ENCODE measurements at regions not wholly inside any gene's neighbourhood (a gene's known extent, or its start where the extent isn't known, plus 50 kb on each side); places are given as distances from the start of the nearest gene placed in this dataset.

DNA sequence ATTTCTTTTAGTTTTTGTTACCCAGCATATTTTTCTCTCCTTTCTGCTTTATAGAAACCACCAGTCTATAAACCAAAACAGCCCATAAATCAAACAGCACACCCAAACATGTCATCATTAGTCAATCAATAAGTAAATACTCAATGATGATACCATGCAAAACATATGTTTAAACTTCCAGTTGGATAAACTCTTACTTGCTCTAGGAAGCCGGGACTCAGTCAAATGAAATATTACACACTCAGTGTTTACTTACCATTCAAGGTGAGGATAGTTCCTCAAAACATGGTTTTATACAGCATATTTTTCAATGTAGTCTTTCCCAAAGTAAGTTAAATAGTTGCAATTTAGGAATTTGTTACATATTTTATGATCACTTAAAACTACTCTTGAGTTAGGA lies 343.6 kb upstream of the NXPH2 start:
- FAIRE-seq (no peak), DNase-seq (ENCODE audit: low spot score in 2 of 2) (no peak)

DNA sequence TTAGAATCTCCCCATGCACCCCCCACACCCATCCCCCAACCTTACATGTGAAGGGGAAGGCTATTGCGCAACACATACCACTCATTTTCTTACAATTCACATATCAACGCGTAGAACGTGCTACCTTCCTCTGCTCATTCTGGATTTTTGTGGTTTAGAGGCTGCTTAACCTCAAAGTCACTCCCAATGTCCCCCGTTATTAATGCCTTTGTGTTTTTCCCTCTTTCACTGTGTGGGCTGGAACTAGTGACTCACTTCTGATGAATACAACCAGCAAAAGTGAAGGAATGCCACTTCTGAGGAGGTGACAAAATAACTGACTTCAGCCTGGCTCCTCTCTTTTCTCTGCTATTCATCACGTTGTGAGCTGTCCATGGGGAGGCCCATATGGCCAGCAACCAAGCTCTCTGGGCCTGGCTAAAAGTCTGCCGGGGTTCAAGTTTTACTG lies 342.5 kb upstream of the NXPH2 start:
- FAIRE-seq (no peak), DNase-seq (ENCODE audit: low spot score in 2 of 2) (no peak)

DNA sequence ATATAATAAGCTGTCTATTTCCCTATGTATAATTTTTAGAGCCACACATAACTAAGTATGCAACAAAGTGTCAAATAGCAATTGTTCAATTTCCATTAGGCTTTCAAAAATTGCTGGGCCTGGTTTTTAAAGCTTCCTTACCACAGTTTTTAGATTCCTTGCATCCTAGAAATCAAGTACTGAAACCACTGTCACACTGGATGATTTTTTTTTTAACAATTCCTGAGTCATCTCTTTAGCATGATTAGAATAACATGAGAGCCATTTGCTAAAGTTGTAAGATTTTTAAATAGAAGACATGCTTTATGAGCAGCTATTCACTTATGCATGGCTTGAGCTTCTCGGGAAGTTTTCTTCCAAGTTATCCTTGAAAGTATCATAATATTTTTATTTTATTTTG lies 319.5 kb upstream of the NXPH2 start:
- DNase-seq (ENCODE audit: low spot score in 2 of 2), result no peak

DNA sequence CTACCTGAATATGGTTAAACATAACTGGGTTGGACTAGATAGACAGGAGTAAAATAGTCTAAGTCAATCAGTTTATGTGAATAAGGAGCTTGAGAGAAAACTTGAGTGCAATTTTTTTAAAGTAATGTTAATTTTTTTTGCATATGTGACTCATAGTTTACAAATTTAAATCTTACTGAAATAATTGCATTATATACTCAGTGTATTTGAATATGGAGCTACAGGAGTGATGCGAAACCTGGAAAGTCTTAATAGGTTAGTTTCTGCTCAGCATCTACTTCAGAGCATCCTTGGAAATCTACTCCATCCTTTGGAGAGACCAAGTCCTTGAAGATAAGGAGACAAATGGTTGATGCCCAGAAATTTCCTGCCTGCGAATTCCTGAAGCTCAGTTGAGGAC lies 318.8 kb upstream of the NXPH2 start:
- DNase-seq (ENCODE audit: low spot score in 2 of 2) (no peak), FAIRE-seq (no peak)

More for the DNA sequence above, 319.5 kb upstream of the NXPH2 start:
- no peak for FAIRE-seq

DNA sequence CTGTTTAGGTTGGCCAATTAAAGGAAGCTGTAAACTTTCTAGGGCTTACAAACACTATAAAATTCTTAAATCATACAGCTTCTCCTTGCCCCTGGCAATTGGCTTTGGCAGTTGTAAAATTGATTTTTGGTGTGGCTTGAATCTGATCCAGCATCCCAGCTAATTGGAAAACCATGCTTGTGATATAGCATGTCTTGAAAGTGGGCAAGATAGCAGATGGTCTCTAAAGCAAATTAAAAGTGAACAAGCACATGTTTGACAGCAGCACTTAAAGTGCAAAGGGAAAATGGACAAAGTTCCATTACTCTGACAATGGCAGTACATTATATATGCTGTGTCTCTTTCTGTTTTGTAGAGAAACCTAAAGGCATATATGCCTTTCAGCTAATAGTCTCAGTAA lies 302.9 kb upstream of the NXPH2 start:
- FAIRE-seq, result no peak

DNA sequence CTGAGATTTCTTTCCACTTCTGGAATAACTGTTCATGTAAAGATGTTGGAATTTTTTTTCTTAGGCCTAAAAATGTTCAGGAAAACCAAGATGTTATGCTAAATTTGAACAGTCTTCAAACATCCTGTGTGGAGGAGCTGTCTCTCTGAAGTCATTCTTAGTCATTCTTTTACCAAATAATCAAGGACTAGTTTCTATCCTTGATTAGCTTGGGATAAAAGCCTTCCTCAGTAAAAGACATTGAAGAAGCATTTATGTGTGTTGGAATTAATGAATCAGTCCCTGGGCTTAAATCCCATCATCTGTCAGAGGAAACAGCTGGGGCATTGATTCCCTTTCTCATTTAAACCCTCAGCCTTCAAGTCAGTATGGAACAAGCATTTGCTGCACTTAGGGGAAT lies 300.1 kb upstream of the NXPH2 start:
- no peak for DNase-seq (ENCODE audit: low spot score in 2 of 2)
- no peak for FAIRE-seq

More for the DNA sequence above, 302.9 kb upstream of the NXPH2 start:
- no peak for DNase-seq (ENCODE audit: low spot score in 2 of 2)

DNA sequence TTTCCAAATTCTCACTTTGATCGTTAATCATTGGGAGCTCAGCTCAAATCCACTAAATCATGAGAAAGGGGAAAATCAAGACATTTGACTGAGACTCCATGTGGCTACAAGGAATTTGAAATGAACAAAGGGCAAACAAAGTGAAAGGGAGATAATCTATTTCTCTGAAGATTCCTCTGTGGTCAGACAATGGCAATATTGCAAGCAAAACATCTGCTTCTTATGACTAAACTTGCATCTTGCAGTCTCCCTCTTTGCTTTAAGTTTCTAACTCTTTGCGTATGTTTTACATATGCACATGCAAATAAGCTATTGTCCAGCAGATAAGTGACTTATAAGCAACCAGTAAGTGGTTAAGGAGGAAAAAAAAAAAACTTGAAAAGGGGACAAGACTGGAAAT lies 299.1 kb upstream of the NXPH2 start:
- DNase-seq (ENCODE audit: low spot score in 2 of 2) (no peak), FAIRE-seq (no peak)

DNA sequence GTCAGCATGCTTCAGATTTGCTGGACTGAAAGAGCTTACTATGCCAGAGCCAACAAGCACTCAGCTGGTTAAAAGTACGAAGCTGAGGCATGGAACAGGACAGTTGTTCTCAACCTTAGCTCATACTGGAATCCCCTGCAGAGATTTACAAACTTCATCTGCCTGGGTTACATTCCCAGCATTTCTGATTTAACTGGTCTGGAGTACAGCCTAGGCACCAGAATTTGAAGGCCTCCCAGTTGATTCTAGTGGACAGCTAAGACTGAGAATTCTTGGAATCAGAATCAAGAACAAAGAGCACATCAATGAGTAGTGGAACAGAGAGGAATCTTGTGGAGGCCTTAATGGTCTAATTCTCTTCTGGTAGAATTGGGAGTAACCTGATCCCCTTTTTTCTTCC lies 298.2 kb upstream of the NXPH2 start:
- DNase-seq (ENCODE audit: low spot score in 2 of 2) (no peak), FAIRE-seq (no peak)

DNA sequence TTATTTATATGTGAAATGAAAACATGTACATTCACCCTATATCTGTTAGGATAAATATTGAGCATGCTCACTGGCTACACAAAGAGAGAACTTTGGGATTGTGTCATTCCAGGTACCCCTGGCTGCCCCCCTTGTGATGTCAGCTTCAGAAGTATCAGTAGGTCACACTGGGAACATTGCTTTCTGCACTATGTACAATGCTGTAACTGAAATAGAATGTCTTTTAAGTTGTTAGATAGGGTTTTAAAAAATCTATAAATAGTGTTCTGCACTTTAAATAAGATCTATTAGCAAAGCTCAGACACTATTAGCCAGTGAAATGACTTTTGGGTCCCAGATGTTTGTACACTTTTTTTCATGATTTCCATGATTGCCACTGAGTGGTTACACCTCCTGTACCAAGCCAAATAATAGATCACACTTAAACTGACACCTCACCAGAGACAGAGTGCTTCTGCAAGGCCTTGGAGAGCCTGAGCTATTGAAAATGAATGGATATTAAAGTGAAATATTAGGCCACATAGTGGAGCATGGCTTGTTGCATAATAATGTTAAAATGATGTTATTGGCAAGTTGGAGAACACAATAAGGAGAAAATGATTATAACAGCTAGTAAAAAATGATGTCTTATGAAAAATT lies 297.0 kb upstream of the NXPH2 start:
- FAIRE-seq, result no peak
- DNase-seq (ENCODE audit: low spot score in 2 of 2), result no peak

DNA sequence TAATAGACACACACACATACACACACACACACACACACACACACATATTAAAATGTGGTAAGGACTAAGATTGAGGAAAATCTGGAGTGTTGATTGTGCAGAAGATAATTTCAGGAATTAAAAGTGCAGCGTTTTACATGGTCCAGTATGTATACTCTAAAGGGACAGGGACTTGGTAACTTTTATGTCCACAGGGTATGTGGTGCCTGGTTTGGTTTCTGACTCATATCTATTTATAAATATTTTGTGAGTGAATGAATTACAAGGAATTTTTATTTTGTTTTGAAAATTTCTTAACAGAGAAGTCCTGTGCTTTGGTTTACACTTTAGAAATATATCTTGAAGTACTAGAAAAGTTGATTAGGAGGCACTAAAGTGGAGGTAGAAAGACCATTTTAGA lies 287.7 kb upstream of the NXPH2 start:
- DNase-seq (ENCODE audit: low spot score in 2 of 2), result no peak
- FAIRE-seq, result no peak

DNA sequence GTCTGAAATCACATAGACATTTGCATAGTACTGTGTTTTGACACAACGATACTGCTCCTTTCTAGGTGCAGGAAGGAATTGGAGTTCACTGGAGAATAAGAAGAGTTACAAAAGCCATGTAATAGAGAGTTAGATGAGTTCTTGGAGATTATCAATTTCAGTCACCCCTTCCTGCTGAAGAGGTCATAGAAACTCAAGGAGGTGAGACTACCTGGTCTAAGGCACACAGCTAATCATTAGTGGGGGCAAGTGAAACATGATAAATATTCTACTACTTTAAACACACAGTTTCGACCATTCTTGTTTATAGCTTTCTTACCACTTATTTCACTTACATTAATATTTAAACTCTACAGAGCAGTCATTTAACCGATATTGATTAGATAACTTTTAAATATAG lies 286.9 kb upstream of the NXPH2 start:
- DNase-seq (ENCODE audit: low spot score in 2 of 2) (no peak), FAIRE-seq (no peak)

DNA sequence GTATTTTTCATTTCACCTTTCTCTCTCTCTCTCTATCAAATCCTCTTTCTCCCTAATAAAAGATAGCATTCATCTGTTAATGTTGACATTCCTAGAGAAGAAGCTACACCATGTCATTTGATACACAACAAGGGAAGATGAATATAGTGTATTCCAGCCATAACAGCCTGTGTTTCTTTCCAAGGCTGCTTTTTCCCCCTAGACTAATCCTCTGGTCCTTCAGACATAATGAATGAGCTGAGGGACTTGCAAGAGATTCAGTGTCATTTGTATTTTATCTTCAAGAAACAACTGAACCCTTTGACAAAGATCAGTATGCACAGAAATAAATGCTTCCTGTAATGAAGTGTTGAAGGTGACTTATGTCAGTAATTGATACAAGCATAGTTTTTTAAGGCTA lies 284.0 kb upstream of the NXPH2 start:
- FAIRE-seq (no peak), DNase-seq (ENCODE audit: low spot score in 2 of 2) (no peak)

DNA sequence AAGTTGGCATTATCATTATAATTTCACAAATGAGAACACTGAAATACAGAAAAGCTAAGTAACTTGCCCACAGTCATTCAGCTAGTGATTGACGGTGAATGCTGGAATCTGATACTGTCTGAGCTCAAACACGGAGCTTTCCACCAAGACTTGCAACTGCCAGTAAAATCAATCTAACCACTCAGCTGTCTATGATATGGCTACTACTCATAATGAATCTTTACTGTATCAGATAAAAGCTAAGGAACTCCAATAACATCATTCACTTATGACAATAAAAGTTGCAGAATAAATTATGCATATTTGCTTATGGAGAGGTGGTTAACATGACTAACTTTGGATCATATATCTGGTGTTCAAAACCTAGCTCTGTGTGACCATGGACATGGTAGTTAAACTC lies 279.4 kb upstream of the NXPH2 start:
- FAIRE-seq (no peak), DNase-seq (ENCODE audit: low spot score in 2 of 2) (no peak)

DNA sequence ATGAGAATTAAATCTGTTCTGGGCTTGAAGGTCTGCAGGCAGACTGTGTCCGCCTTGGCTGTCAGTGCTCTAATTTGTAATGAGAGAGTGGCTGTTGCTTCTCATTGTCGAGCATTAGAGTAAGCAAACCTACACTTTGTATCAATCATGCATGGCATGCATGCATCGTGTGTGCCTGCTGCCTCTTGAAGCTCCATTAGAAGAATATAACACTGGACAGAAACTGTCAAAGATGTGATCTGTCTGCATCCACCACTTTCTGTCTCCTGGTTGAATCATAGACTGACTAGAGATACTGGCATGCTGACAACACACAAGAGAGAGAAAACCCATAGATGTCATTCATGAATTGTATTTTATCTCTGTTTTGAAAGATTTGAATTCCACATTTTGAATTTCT lies 275.0 kb upstream of the NXPH2 start:
- no peak for FAIRE-seq
- DNase-seq (ENCODE audit: low spot score in 2 of 2), result no peak

DNA sequence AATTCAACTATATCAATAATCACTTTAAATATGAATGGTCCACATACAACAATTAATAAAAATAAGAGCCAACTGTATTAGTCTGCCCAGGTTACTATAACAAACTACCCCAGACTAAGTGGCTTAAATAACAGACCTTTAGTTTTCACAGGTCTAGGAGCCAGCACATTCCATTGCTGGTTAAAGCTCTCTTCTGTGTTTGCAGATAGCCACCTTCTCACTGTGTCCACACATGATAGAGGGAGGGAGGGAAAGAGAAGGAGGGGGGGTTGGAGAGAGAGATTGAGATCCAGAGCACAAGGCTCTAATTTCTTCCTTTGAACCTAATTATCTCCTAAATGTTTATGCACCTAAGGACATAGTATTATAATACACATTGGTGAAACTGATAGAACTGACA lies 267.8 kb upstream of the NXPH2 start:
- FAIRE-seq (no peak), DNase-seq (ENCODE audit: low spot score in 2 of 2) (no peak)

DNA sequence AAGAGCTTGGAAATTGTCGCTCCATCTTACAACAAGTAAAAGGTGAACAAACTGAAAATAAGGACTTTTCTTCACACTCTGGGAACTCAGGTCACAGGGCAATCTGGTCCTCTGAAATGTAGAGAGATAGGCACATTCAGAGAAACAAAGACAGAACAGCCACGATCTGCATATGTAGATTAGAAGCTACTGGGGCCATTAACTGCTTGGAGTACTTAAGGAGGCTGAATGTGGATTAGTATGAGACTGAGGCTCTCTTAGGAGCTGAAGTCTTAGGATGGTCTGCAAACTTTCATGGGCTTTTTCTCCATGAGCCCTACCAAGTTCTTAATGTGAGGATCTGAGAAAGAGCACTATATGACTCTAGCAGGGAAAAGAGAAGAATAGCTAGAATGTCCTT lies 265.3 kb upstream of the NXPH2 start:
- no peak for DNase-seq (ENCODE audit: low spot score in 2 of 2)
- FAIRE-seq, result no peak

DNA sequence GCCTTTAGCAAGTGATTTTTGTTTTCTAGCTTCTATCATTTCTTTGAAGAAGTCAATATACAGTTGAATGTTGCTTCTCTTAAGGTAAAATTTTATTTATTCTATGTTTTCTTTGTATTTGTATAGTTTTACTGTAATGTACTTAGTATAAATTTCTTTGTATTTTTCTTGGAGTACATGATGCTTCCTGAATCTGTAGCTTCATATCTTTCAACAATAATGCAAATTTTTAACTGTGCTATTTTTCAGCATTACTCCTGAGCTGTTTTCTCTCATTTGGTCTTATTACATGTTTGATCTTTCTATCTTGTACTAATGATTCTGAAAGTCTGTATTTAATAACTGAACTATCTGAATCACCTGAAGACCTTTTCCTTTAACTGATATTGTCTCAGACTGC lies 253.9 kb upstream of the NXPH2 start:
- FAIRE-seq, result no peak
- no peak for DNase-seq (ENCODE audit: low spot score in 2 of 2)

DNA sequence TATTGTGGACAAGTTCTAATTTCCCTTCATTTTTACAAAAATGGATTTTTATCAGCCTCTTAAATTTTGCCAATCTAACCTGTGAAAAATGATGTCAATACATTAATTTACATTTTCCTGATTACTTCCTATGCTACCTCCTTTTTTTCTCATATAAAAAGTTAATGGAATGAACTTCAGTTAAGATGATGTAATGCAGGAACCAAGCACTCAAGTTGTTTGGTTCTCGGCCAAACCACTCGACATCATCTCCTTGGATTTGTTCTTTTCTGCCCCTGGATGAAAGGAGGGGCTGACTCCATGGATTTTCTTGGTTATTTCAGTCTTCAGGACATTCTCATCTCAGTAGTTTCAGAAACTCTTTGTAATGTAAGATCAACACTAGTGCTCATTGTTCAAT lies 253.1 kb upstream of the NXPH2 start:
- DNase-seq (ENCODE audit: low spot score in 2 of 2) (no peak), FAIRE-seq (no peak)

DNA sequence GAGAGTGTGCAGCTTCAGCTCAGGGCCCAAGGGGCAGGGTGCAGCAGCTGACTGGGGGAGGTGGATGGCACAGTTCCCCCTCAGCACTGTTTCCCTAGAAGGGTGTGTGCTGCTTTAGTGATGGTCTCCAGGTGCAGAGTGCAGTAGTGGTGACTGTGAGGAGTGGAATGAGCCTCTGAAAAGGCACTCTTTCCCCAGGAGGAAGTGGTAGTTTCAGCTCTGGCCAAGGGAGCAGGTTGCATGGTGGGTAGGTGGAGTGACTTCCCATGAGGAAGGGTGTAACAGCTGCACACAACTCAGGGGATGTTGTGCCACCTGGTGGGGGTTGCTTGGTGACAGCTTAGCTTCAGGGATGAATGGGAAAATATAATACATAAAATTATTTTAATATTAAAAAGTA lies 251.5 kb upstream of the NXPH2 start:
- DNase-seq (ENCODE audit: low spot score in 2 of 2), result no peak
- FAIRE-seq, result no peak

DNA sequence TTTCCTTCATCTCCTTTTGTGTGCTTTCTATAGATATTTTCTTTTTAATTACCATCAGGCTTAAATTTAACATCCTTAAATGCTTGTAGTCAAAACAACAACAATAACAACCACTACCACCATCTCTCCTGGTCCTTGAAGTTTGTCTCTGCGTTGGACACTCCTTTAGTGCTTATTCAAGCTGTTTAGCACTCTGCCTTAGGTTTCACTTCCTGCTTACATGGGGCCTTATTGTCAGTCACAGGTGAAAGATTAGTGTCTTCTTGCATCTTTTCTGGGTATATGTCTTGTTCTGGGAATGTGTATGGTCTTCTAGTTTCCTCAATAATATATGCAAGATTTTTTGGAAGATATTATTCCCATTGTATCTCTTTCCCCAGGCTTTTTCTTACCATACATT lies 240.1 kb upstream of the NXPH2 start:
- no peak for FAIRE-seq
- no peak for DNase-seq (ENCODE audit: low spot score in 2 of 2)

DNA sequence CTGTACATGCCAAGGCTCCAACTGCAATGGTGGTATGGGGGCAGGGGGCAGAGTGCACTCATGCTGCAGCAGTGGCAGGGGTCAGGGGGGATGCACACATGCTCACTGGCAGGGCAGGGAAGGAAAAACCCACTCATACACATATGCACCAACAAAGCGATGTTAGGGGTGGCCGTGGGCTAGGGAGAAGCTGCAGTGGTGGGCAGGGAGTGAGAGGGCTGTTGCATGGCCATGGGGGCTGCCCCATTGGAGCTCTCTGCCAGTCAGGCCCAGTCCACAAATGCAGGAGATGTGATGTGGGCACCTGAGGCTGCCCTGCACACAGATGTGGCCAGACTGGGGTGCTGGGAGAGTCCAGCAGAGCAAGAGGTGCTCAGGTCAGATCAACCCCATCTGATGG lies 238.1 kb upstream of the NXPH2 start:
- DNase-seq (ENCODE audit: low spot score in 2 of 2), result no peak
- FAIRE-seq, result no peak

DNA sequence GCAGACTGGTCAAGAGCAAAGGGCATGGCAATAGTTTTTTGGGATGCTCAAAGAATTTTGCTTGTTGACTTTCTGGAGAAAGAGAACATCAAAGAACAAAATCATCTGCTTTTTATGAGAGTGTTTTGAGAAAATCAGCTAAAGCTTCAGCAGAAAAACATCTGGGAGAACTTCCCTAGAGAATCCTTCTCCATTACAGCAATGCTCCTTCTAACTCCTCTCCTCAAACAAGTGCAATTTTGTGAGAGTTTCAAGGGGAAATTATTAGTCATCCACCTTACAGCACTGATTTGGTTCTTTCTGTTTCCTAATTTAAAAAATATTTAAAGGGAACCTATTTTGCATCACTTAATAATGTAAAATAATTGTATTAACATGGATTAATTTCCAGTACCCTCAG lies 226.9 kb upstream of the NXPH2 start:
- FAIRE-seq (no peak), DNase-seq (ENCODE audit: low spot score in 2 of 2) (no peak)

DNA sequence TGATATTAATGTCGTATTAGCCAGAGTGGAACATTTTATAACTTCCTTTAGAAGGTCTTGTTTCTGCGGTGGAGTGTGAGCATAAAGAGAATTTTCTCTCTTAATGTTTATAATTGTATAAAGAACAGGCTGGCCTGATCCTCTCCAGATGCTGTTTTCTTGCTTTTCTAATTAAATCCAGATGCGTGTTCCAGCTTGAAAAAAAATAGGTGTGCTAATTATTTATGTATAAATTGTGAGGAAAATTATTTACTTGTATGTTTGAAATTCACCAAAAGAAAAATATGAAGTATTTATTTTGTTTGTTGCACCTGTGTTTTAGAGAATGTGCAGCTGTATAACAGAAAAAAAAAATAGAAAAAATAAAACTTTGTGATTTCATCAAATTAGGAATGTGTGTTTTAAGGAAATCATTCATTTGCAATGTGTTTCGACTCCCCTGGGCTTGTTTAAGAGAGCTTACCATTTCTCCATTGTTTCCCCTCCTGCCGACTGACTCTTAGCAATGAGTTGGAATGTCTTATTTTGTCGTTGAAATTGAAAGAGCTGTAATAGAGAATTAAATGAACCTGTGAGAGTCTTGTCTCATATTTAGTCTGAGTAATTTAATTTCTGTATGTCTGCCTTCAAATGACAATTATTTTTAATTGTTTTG lies 220.1 kb upstream of the NXPH2 start:
- DNase-seq (ENCODE audit: low spot score in 2 of 2) (no peak), FAIRE-seq (no peak)

Data from frontal cortex (tissue), 3 donors.